ENCODE measurements at regions not wholly inside any gene's neighbourhood (a gene's known extent, or its start where the extent isn't known, plus 50 kb on each side); places are given as distances from the start of the nearest gene placed in this dataset.

GRCh38 chr7:145031162-145031561, 195.3 kb upstream of the TPK1 start:
- Histone ChIP-seq H3K4me3 (no peak overlapping the region), H3K9me3 (ENCODE audit: low read depth) (no peaks in the 10 kb centered on the region), H3K79me2 (no peaks in the 10 kb centered on the region), H2AFZ (no peak overlapping the region), H3K36me3 (replicated peaks; ENCODE audit: insufficient read depth, low read depth) (no peaks in the 10 kb centered on the region), H3K4me1 (ENCODE audit: insufficient read depth) (no peaks in the 10 kb centered on the region), H3K4me2 (no peak overlapping the region), H4K20me1 (ENCODE audit: insufficient read depth, poor library complexity, severe bottlenecking) (no peaks in the 10 kb centered on the region), H3K9me2 (replicated peaks; ENCODE audit: insufficient read depth) (no peaks in the 10 kb centered on the region), H3K27ac (no peak overlapping the region), H3K27me3 (no peaks in the 10 kb centered on the region)
- no peak for DNase-seq (ENCODE audit: low spot score)
- no peak for TF ChIP-seq EZH2phosphoT487 (IDR thresholded peaks at IDR 0.05; ENCODE audit: low read depth, severe bottlenecking, unreplicated experiment)
- TF ChIP-seq EZH2 (IDR thresholded peaks at IDR 0.05; ENCODE audit: borderline replicate concordance) = no peak
- TF ChIP-seq, protein P1, sequence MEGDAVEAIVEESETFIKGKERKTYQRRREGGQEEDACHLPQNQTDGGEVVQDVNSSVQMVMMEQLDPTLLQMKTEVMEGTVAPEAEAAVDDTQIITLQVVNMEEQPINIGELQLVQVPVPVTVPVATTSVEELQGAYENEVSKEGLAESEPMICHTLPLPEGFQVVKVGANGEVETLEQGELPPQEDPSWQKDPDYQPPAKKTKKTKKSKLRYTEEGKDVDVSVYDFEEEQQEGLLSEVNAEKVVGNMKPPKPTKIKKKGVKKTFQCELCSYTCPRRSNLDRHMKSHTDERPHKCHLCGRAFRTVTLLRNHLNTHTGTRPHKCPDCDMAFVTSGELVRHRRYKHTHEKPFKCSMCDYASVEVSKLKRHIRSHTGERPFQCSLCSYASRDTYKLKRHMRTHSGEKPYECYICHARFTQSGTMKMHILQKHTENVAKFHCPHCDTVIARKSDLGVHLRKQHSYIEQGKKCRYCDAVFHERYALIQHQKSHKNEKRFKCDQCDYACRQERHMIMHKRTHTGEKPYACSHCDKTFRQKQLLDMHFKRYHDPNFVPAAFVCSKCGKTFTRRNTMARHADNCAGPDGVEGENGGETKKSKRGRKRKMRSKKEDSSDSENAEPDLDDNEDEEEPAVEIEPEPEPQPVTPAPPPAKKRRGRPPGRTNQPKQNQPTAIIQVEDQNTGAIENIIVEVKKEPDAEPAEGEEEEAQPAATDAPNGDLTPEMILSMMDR (IDR thresholded peaks at IDR 0.05; ENCODE audit: poor library complexity) = no peak
- 80% methylated on average over 5 of the region's 5 CpGs for WGBS (ENCODE audit: low lambda C conversion rate, missing lambda C conversion rate)

GRCh38 chr7:145030754-145031153, 194.9 kb upstream of the TPK1 start:
- no peaks in the 10 kb centered on the region for H3K9me2 ChIP-seq (replicated peaks; ENCODE audit: insufficient read depth)
- no peak overlapping the region for H3K27ac ChIP-seq
- no peaks in the 10 kb centered on the region for H3K9me3 ChIP-seq (ENCODE audit: low read depth)
- no peak overlapping the region for H2AFZ ChIP-seq
- no peaks in the 10 kb centered on the region for H3K36me3 ChIP-seq (replicated peaks; ENCODE audit: insufficient read depth, low read depth)
- no peaks in the 10 kb centered on the region for H3K79me2 ChIP-seq
- 86% methylated on average over 5 of the region's 5 CpGs for WGBS (ENCODE audit: low lambda C conversion rate, missing lambda C conversion rate)
- no peak overlapping the region for H3K4me2 ChIP-seq
- H3K4me3 ChIP-seq = no peak overlapping the region
- DNase-seq (ENCODE audit: low spot score) = no peak
- no peaks in the 10 kb centered on the region for H3K27me3 ChIP-seq
- no peaks in the 10 kb centered on the region for H3K4me1 ChIP-seq (ENCODE audit: insufficient read depth)
- TF ChIP-seq EZH2phosphoT487 (IDR thresholded peaks at IDR 0.05; ENCODE audit: low read depth, severe bottlenecking, unreplicated experiment) (no peak), EZH2 (IDR thresholded peaks at IDR 0.05; ENCODE audit: borderline replicate concordance) (no peak)
- TF ChIP-seq, protein P1 (IDR thresholded peaks at IDR 0.05; ENCODE audit: poor library complexity) = no peak
- H4K20me1 ChIP-seq (ENCODE audit: insufficient read depth, poor library complexity, severe bottlenecking) = no peaks in the 10 kb centered on the region

GRCh38 chr7:145020454-145020853, 184.6 kb upstream of the TPK1 start:
- Histone ChIP-seq H3K36me3 (replicated peaks; ENCODE audit: insufficient read depth, low read depth) (no peaks in the 10 kb centered on the region), H3K4me1 (ENCODE audit: insufficient read depth) (no peaks in the 10 kb centered on the region), H2AFZ (no peak overlapping the region), H3K9me3 (ENCODE audit: low read depth) (no peaks in the 10 kb centered on the region), H3K4me2 (no peak overlapping the region), H3K4me3 (no peak overlapping the region), H3K27me3 (no peaks in the 10 kb centered on the region), H3K79me2 (no peaks in the 10 kb centered on the region), H4K20me1 (ENCODE audit: insufficient read depth, poor library complexity, severe bottlenecking) (no peaks in the 10 kb centered on the region), H3K27ac (no peak overlapping the region), H3K9me2 (replicated peaks; ENCODE audit: insufficient read depth) (no peaks in the 10 kb centered on the region)
- WGBS (ENCODE audit: low lambda C conversion rate, missing lambda C conversion rate) = 88% methylated on average over 3 of the region's 3 CpGs
- TF ChIP-seq, protein P1 (IDR thresholded peaks at IDR 0.05; ENCODE audit: poor library complexity) = no peak
- TF ChIP-seq EZH2 (IDR thresholded peaks at IDR 0.05; ENCODE audit: borderline replicate concordance) = no peak
- no peak for TF ChIP-seq EZH2phosphoT487 (IDR thresholded peaks at IDR 0.05; ENCODE audit: low read depth, severe bottlenecking, unreplicated experiment)
- DNase-seq (ENCODE audit: low spot score) = no peak

- Histone ChIP-seq H3K9me3 (ENCODE audit: low read depth) (no peaks in the 10 kb centered on the region), H3K9me2 (replicated peaks; ENCODE audit: insufficient read depth) (no peaks in the 10 kb centered on the region), H2AFZ (no peak overlapping the region), H3K4me3 (no peak overlapping the region), H3K36me3 (replicated peaks; ENCODE audit: insufficient read depth, low read depth) (no peaks in the 10 kb centered on the region), H3K27me3 (no peaks in the 10 kb centered on the region), H3K79me2 (no peaks in the 10 kb centered on the region), H3K4me1 (ENCODE audit: insufficient read depth) (no peaks in the 10 kb centered on the region), H3K27ac (no peak overlapping the region), H3K4me2 (no peak overlapping the region), H4K20me1 (ENCODE audit: insufficient read depth, poor library complexity, severe bottlenecking) (no peaks in the 10 kb centered on the region)
- 54% methylated on average over 3 of the region's 3 CpGs for WGBS (ENCODE audit: low lambda C conversion rate, missing lambda C conversion rate)
- DNase-seq (ENCODE audit: low spot score) = no peak
- TF ChIP-seq, protein P1 (IDR thresholded peaks at IDR 0.05; ENCODE audit: poor library complexity) = no peak
- TF ChIP-seq EZH2 (IDR thresholded peaks at IDR 0.05; ENCODE audit: borderline replicate concordance) = no peak
- TF ChIP-seq EZH2phosphoT487 (IDR thresholded peaks at IDR 0.05; ENCODE audit: low read depth, severe bottlenecking, unreplicated experiment) = no peak
These were observed 180.2 kb upstream of the TPK1 start for GRCh38 chr7:145016068-145016467.
